GM19193 (cell line): ENCODE measurements at regions not wholly inside any gene's neighbourhood (a gene's known extent, or its start where the extent isn't known, plus 50 kb on each side); places are given as distances from the start of the nearest gene placed in this dataset.

Experiments used
- POLR2A ChIP-seq: IDR thresholded peaks from 4 replicates; pipeline ENCODE4 v1.6.1; 2011; ENCODE audit not compliant: insufficient read depth, insufficient read length; ENCODE audit errors: extremely low read depth

DNA sequence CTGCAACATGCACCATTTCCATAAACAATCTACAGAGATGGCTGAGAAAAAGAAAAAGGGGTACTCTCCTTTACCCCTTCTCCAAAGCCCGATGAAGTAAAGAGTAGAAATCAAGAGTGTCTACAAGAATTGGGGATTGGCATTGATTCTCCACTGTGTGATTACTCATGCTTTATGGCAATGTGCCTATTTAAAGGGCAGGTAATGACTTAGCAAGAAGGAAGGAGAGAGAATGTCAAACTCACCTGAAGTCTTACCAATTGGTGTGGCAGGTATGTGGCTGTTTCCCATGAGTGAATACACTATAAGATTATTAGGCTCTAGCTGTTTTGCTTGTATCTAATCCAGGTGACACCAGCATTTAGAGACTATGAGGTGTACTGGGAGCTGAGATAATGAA is 275.3 kb downstream of the CCER1 start:
- TF ChIP-seq POLR2A = no peak

DNA sequence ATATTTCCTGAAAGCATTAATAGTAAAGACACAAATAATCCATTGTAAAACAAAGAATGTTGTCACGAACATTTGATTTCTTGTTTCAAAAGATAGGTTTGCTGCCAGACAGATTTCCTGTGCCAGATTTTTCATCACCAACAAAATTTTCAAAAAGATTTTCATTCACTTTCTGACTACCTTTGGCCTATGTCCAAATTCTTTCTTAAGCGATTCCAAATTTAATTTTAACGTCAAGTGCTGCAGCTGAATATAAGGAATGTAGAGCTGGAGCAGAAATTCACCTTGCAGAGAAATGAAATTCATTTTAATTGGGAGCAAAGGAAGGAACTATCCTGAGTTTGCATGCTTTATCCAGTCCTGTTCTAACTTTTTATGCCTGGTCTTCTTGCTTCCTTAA is 277.4 kb downstream of the CCER1 start:
- TF ChIP-seq POLR2A = no peak

DNA sequence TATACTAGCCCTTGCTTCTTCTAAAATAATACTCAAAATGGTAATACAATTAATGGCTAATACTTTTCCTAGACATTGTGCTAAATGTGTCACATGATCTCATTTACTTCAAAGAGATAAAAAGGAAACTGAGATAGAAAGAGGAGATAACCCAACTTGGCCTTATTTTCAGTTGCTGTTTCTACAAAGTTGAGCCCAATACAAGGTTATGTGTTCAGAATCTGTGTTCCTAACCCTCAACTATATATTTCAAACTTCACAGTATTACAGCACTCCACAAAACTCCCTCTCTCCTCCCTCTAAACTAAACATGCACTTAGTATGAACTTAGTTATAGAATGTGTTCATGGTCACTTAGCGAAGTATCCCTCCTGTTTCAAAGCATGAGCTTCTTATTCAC is 277.9 kb downstream of the CCER1 start:
- no peak for TF ChIP-seq POLR2A

DNA sequence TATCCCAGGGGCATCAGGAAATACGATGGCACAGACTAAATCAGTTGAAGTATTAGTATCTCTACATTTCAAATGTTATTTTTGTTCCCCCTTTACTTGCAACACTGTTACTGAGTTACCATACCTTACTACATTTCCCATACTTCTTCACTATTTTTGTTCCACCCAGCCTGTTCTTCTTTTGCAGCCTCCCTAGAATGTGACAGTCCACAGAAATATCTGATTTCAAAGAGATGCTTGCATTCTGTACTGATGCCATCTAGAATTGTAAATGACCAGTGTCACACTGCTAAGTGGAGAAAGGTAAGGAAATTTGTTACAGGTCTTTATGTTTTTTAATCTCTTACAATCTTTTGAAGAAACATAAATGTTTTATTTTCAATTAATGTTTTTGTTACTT is 279.9 kb downstream of the CCER1 start:
- TF ChIP-seq POLR2A = no peak

DNA sequence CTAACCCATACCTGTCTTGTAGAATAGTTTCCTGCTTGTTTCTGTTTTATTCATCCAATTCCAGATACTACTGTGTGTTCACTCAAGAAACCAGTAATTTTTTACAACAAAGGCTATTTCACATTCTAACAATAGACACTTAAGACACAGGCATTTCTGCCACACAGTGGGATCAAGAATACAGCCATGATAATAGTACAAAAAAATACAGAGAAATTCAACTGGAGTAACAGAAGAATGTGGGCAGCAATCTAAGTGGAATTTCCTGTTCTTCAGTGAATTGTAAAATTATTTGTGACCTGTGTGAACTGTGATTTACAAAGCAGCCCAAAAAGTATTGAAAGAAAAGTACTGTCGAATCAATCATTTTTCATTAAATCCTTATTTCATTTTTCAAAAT is 282.9 kb downstream of the CCER1 start:
- no peak for TF ChIP-seq POLR2A

DNA sequence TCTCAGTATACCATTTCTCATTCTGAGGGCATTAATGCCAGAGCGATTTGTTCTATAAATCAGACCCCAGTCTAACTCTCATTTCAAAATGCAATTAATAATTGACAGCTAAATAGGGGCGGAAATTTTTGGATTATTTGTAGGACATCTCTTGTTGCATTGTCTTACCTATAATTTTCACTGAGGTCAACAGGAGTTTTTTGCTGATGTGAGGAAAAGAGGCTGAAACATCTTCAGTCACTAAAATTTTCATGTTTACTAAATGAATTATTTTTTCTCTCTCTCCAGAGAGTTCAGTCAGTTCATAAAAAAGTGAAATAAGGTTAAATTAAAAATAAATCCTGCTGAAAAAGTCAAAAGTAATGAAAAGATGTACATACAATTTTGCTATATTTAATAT is 295.9 kb downstream of the CCER1 start:
- no peak for TF ChIP-seq POLR2A

DNA sequence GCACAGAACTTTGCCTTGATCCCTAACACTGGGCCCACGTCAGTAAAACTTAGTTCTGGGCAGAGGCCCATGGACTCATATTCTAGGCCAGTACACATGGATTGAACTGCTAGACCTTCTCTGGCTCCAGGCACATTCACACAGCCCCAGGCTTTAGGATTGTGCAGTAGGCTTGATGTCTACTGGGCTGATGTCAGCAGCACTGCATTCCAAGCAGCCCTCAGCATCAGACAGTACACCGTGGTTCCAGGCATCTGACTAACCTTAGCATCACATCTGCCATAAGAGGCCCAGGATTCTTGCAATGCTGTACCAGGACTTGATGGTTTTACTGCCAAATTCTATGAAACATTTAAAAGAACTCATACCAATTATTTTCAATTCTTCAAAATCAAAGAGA is 301.9 kb downstream of the CCER1 start:
- no peak for TF ChIP-seq POLR2A

DNA sequence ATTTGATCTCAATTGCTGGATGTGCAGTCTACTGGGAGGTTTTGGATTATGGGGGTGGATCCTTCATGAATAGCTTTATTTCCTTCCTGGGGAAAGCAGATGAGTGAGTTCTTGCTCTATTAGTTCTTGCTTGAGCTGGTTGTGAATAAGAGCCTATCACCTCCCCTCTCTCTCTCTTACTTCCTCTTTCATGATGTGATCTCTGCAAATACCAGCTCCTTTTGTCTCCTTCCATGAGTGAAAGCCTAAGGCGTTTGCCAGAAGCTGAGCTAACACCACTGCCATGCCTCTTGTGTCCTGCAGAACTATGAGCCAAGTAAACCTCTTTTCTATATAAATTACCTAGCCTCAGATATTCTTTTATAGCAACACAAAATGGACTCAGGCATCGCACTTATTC is 302.7 kb downstream of the CCER1 start:
- TF ChIP-seq POLR2A = no peak

DNA sequence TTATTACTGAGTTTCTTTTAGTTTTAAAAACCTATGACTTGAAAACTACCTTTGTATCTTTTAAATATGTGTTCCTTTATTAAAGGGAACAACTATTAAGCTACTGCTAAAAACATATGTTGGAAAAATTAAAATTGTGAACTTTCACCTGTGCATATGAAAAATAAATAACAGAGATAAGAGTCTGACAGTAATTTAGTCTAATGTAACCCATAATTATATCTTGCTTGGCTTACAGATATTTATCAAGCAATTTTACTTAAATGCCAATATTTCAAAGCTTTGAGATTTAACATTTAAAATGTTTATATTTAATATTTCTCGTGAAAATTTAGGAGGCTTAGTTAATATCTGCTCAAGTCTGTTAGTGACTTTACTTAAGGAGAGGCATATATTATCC is 309.8 kb downstream of the CCER1 start:
- no peak for TF ChIP-seq POLR2A

DNA sequence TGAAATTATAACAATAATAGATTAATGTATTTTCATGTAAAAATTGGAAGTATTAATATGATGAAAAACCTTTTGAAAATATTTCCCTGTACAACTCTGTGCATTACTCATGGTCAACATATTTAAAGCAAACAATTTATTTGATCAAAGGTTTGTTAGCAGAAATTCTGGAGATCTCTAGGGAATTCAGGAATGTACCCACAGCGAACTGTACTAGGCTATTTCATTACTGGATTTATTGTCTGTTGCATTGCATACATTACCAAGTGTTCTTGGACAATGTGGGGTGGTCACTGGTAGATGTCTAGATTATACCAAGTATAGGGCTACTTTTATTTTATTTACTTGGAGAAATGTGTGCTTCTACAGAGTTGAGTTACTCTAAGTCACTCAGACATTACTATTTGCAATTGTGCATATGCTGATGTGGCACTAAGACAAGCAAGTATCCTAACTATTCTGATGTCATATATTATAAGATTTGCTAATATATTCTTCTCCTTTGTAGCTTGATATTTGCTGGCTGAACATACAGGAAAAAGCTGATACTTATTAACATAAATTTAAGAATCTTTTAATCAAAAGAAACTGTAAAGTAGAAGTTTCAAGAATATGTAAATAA is 323.3 kb downstream of the CCER1 start:
- TF ChIP-seq POLR2A = no peak

DNA sequence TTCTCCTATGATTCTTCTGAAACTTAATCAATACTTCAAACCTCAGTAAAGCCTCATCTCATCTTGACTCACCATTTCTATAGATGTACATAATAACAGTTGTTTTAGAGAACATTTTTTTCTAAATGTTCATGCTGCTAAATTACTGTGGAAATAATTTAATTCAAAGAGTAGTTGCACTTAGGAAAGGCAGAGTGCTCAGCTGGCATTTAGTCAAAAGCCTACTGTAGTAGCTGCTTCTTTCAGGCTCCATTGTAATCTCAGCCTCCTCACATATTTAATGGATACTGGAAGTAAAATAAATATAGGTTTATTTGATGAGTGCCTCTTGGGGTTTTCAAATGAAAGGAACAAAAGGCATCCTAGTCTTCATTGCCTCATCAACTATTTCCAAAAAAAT is 325.0 kb downstream of the CCER1 start:
- TF ChIP-seq POLR2A = no peak

DNA sequence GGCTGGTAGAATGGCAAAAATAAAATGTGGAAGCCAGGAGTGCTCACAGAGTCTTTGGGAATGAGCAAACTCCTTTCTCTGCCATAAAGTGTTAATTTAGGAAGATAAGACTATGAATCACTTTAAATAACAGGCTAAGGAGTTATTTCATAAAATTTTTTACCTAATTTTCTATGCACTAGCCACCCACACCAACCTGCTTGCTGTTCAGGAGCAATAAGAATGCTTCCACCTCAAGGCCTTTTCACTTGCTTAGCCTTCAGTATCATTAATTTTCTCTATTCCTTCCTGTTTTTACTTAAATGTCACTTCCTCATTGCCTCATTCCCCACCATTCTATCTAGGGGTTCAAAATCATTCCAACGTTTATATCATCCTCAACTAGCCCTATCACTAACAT is 326.8 kb downstream of the CCER1 start:
- no peak for TF ChIP-seq POLR2A

DNA sequence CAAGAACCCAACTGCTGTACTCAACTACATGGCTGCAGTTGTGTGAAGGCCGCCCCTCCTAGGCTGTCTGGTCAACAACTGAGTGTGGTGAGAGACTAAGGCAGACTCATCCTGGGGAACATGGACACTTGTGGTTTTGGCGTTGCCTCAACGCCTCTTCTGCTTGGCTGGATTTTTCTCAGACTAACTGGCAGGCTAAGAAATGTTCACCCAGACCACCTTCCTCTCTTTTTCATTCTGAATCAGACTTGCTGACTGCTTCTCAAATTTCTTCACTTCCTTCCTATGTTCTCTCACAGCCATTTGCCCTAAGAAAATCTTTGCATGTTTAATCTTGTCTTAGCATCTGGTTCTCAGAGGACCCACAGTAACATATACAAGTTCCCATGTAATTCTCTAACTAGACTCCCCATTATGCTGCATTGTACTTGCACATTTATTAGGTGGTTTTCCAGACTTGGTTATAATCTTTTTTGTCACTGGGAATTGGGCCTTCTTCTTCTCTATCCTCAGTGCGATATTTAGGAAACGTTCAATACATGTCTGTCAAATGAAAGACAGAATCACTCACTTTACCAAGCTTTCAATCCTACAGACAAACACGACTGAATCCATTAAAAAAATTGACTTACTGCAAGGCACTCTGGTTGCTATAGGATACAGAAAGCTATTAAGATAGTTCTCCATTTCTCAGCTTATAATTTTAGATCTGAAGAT is 327.6 kb downstream of the CCER1 start:
- no peak for TF ChIP-seq POLR2A

DNA sequence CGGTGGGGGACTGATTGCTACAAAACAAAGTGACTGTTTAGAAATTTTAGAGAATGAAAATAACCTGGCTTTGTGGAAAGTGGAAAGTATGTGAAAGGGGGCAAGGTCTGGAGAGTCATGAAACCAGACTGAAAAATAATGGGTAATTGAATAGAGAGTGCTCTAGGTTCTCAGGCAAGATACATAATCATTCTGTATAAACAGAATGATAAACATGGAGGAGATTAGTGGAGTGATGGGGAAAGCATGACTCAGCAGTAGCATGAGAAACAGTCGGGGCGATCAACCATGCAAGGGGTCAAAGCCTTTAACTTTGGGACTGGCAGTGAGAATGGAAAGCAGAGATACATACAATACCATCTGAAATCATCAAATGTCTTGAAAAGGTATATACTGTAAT is 332.5 kb downstream of the CCER1 start:
- no peak for TF ChIP-seq POLR2A

DNA sequence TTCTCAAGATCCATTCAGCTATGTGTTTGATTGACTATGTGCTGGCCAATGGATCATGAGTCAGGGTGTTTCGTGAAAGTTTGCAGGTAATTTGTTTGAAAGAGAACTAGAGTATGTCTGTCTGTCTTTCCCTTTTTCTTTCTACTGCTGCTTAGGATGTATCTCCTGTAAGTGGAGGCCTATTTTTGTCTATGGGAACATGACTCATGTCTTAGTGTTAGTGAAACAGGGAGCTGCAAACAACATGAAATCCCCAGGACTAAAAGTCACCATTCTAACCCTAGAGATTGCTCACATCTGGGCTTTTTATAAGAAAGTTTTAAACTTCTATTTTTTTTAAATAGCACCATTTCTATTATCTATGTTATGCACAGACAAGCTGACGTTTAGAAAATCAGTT is 333.0 kb downstream of the CCER1 start:
- TF ChIP-seq POLR2A = no peak

DNA sequence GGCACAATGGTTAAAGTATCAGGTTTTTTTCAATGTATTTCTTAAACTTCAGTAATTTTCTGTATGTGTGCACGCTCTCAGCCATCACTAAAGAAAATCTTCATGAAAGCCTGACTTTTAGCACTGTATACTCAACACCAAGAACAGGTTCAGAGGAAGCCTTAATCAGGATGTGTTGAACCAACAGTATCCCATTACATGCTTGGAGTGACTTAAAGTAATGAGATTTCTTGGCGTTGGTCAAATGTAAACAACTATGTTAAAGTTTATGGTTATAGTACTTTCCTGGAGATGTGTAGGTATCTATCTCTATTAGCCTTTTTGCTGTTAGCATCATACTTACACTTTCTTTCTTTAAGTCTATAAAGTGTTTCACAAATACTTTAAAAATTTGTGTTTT is 335.0 kb downstream of the CCER1 start:
- TF ChIP-seq POLR2A = no peak

DNA sequence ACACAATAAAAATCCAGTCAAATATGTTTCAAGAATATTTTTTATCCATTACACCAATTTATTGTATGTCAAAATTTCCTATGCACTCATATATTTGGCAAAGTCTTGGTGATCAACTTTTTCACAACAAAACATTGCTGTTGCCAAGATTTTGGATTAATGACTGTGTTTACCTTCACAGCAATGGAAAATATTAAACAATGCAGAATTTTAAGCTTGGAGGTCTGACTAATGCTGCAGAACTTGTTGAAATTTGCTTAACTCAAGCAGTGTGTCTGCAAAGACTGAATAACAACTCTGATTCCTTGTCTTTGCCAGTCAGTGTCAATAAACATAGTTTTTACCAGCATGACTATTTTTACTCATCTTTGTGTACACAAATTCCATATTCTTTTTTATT is 336.4 kb downstream of the CCER1 start:
- no peak for TF ChIP-seq POLR2A

DNA sequence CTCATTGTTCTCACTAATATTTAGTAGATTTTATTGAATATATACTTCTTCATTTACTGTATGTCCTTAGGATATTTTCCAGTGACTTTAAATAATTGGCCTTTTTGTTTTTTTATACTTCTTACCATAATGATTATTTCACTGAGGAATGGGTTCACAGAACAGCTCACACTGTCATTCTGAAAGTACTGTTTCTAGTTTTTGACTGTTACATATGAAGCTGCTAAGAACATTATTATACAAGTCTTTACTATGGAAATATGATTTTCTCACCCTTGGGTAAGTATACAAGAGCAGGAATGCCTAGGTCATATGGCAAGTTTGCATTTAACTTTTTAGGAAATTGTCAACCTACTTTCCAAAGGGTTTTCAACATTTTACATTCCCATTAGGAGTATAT is 343.1 kb downstream of the CCER1 start:
- no peak for TF ChIP-seq POLR2A

DNA sequence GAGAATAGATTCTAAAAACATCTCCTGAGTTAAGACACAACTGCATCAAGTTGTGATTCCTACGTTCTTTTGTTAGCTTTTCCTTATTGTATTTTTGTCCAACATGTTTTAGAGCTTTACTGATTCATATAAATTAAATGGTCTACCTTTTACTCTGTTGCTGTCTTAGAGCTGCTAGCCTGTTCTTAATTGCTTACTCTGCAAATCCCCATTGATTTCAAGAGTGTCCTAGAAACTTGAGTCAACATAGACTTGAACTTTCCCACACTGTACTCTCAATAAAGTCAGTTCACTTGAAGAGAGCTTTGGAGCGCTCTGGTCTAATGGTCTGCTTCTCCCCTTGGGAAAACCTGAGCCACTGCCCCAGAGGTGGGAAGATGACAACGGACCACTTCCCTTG is 343.9 kb downstream of the CCER1 start:
- no peak for TF ChIP-seq POLR2A
